A549 (cell line): ENCODE measurements at regions not wholly inside any gene's neighbourhood (a gene's known extent, or its start where the extent isn't known, plus 50 kb on each side); places are given as distances from the start of the nearest gene placed in this dataset.

ENCODE experiments used
- BHLHE40 ChIP-seq: IDR thresholded peaks from 2 replicates; pipeline ENCODE4 v1.6.1; 2012; ENCODE audit warnings: low read depth, low read length, inconsistent platforms
- CTCF ChIP-seq: fragments of >200 bp; sonication (Bioruptor Twin); formaldehyde crosslinking; IDR thresholded peaks from 3 replicates; pipeline ENCODE4 v1.5.1; 2016
- EP300 ChIP-seq, 2 experiments: fragments of >200 bp; sonication (Bioruptor Twin); formaldehyde crosslinking; IDR thresholded peaks; 2 replicates in 1 of 2; 3 replicates in 1 of 2; pipeline ENCODE4 v1.6.1; 2016 to 2017
- HMGXB4 ChIP-seq: fragments of 250-450 bp; sonication (Bioruptor Pico); IDR thresholded peaks from 2 replicates; pipeline ENCODE4 v1.5.0; 2021; ENCODE audit warnings: mild to moderate bottlenecking, moderate library complexity, borderline replicate concordance
- HOXA7 ChIP-seq: fragments of 250-450 bp; sonication (Bioruptor Pico); IDR thresholded peaks from 2 replicates; pipeline ENCODE4 v1.5.0; 2020; ENCODE audit warnings: mild to moderate bottlenecking, moderate library complexity
- MAFK ChIP-seq: fragments of 450-650 bp; IDR thresholded peaks from 2 replicates; pipeline ENCODE4 v1.6.1; 2014; ENCODE audit not compliant: partially characterized antibody
- PHF8 ChIP-seq: fragments of 200-600 bp; sonication (generic); IDR thresholded peaks from 2 replicates; pipeline ENCODE4 v1.6.1; 2016; ENCODE audit warnings: low read depth, mild to moderate bottlenecking, antibody characterized with exemption, moderate library complexity, borderline replicate concordance
- POLR2A ChIP-seq: IDR thresholded peaks from 2 replicates; pipeline ENCODE4 v1.6.1; 2012; ENCODE audit warnings: mild to moderate bottlenecking, low read length
- REST ChIP-seq: fragments of 200-600 bp; sonication (generic); IDR thresholded peaks from 2 replicates; pipeline ENCODE4 v1.6.1; 2016; ENCODE audit warnings: antibody characterized with exemption, mild to moderate bottlenecking, moderate library complexity
- ZFP36 ChIP-seq: fragments of 450-650 bp; IDR thresholded peaks from 2 replicates; pipeline ENCODE4 v1.6.1; 2014; ENCODE audit warnings: borderline replicate concordance; ENCODE audit not compliant: partially characterized antibody

- TF ChIP-seq POLR2A (no peak), CTCF (no peak), EP300 (IDR thresholded peaks at IDR 0.05) (no peak), HOXA7 (CRISPR knock-in tag) (no peak), MAFK (no peak), REST (no peak), ZFP36 (no peak), HMGXB4 (CRISPR knock-in tag) (no peak), BHLHE40 (no peak), PHF8 (no peak)
Measured at GRCh38 chr10:81095238-81095637, 557.5 kb downstream of the SH2D4B start.
